Keratinocyte (primary cell): ENCODE measurements at regions not wholly inside any gene's neighbourhood (a gene's known extent, or its start where the extent isn't known, plus 50 kb on each side); places are given as distances from the start of the nearest gene placed in this dataset.

Experiments
- CTCF ChIP-seq, 3 experiments: IDR thresholded peaks in 1 of 3; conservative IDR thresholded peaks in 1 of 3; optimal IDR thresholded peaks in 1 of 3; 2 replicates in 2 of 3; 3 replicates in 1 of 3; pipeline versions ENCODE3 to v1.5.1; 2011; ENCODE audit warnings: low read length in 3 of 3, mild to moderate bottlenecking in 3 of 3, moderate library complexity in 2 of 3, control low read depth in 1 of 3, inconsistent platforms in 1 of 3; ENCODE audit not compliant: insufficient read depth in 2 of 3; ENCODE audit errors: extremely low read depth in 1 of 3
- EZH2 ChIP-seq: IDR thresholded peaks from one replicate; pipeline ENCODE4 v1.6.1; 2012; ENCODE audit warnings: inconsistent platforms, mild to moderate bottlenecking, low read length, moderate library complexity

- TF ChIP-seq CTCF (optimal IDR thresholded peaks at IDR 0.05 in 1 of 3, IDR thresholded peaks at IDR 0.05 in 1 of 3, conservative IDR thresholded peaks at IDR 0.05 in 1 of 3; ENCODE audit: extremely low read depth in 1 of 3, insufficient read depth in 2 of 3, low read length in 3 of 3): no peak
- TF ChIP-seq EZH2: no peak
Observed at GRCh38 chr20:52261792-52262191, 70.2 kb upstream of the ZFP64 start.
